ENCODE measurements at regions not wholly inside any gene's neighbourhood (a gene's known extent, or its start where the extent isn't known, plus 50 kb on each side); places are given as distances from the start of the nearest gene placed in this dataset.

- Histone ChIP-seq H2BK120ac (ENCODE audit: low read depth, low read length) (no peak overlapping the region), H3K27me3 (ENCODE audit: control insufficient read depth in 1 of 2, insufficient read depth in 1 of 2, low read length in 2 of 2) (no peaks in the 10 kb centered on the region), H3K4me1 (ENCODE audit: control insufficient read depth, insufficient read depth, low read depth, low read length) (no peaks in the 10 kb centered on the region), H4K91ac (ENCODE audit: low read length) (no peak overlapping the region), H3K27ac (ENCODE audit: low read length, poor library complexity, severe bottlenecking) (no peak overlapping the region), H3K4me2 (ENCODE audit: low read length, poor library complexity, severe bottlenecking) (no peak overlapping the region), H3K9me3 (ENCODE audit: control insufficient read depth, low read length) (no peaks in the 10 kb centered on the region), H3K79me1 (replicated peaks; ENCODE audit: low read length, poor library complexity, severe bottlenecking) (no peaks in the 10 kb centered on the region), H3K14ac (ENCODE audit: low read length in 2 of 2) (no peak overlapping the region), H3K36me3 (ENCODE audit: control insufficient read depth in 1 of 2, insufficient read depth in 2 of 2, low read depth in 1 of 2, low read length in 2 of 2) (no peaks in the 10 kb centered on the region), H3K9ac (ENCODE audit: low read length) (no peak overlapping the region), H2AK5ac (ENCODE audit: low read length, severe bottlenecking) (no peak overlapping the region), H3K4ac (ENCODE audit: low read depth in 1 of 2, low read length in 2 of 2) (no peak overlapping the region), H2BK15ac (ENCODE audit: low read depth, poor library complexity, severe bottlenecking) (no peak overlapping the region), H3K23ac (ENCODE audit: low read length in 2 of 2) (no peak overlapping the region), H3K4me3 (ENCODE audit: insufficient read depth in 1 of 2, low read depth in 1 of 2, low read length in 2 of 2) (no peak overlapping the region), H2BK12ac (ENCODE audit: low read length in 2 of 2) (no peak overlapping the region), H3K18ac (ENCODE audit: low read depth in 1 of 2, low read length in 2 of 2) (no peak overlapping the region), H2BK5ac (ENCODE audit: low read depth, low read length, poor library complexity, severe bottlenecking) (no peak overlapping the region), H2AFZ (ENCODE audit: low read depth, low read length) (no peak overlapping the region), H4K8ac (ENCODE audit: low read length) (no peak overlapping the region)
- DNase-seq: no peak
- WGBS: 79% methylated on average over 1 of the region's 1 CpG
Measured at GRCh38 chr7:115822380-115822779, 208.2 kb downstream of the TFEC start.

GRCh38 chr7:115816318-115816974 is 214.1 kb downstream of the TFEC start:
- H3K27ac ChIP-seq (ENCODE audit: low read length, poor library complexity, severe bottlenecking): no peak overlapping the region
- WGBS: 52% methylated on average over 4 of the region's 4 CpGs
- H3K4me2 ChIP-seq (ENCODE audit: low read length, poor library complexity, severe bottlenecking): no peak overlapping the region
- no peak overlapping the region for H3K9ac ChIP-seq (ENCODE audit: low read length)
- H3K14ac ChIP-seq (ENCODE audit: low read length in 2 of 2): no peak overlapping the region
- no peak for DNase-seq
- H3K36me3 ChIP-seq (ENCODE audit: control insufficient read depth in 1 of 2, insufficient read depth in 2 of 2, low read depth in 1 of 2, low read length in 2 of 2): no peaks in the 10 kb centered on the region
- H3K18ac ChIP-seq (ENCODE audit: low read depth in 1 of 2, low read length in 2 of 2): no peak overlapping the region
- H3K4me3 ChIP-seq (ENCODE audit: insufficient read depth in 1 of 2, low read depth in 1 of 2, low read length in 2 of 2): no peak overlapping the region
- no peaks in the 10 kb centered on the region for H3K4me1 ChIP-seq (ENCODE audit: control insufficient read depth, insufficient read depth, low read depth, low read length)
- no peak overlapping the region for H3K4ac ChIP-seq (ENCODE audit: low read depth in 1 of 2, low read length in 2 of 2)
- no peak overlapping the region for H2BK120ac ChIP-seq (ENCODE audit: low read depth, low read length)
- no peak overlapping the region for H2AK5ac ChIP-seq (ENCODE audit: low read length, severe bottlenecking)
- H3K23ac ChIP-seq (ENCODE audit: low read length in 2 of 2): no peak overlapping the region
- no peaks in the 10 kb centered on the region for H3K9me3 ChIP-seq (ENCODE audit: control insufficient read depth, low read length)
- H2BK12ac ChIP-seq (ENCODE audit: low read length in 2 of 2): no peak overlapping the region
- H2BK5ac ChIP-seq (ENCODE audit: low read depth, low read length, poor library complexity, severe bottlenecking): no peak overlapping the region
- no peaks in the 10 kb centered on the region for H3K27me3 ChIP-seq (ENCODE audit: control insufficient read depth in 1 of 2, insufficient read depth in 1 of 2, low read length in 2 of 2)
- no peaks in the 10 kb centered on the region for H3K79me1 ChIP-seq (replicated peaks; ENCODE audit: low read length, poor library complexity, severe bottlenecking)
- no peak overlapping the region for H4K8ac ChIP-seq (ENCODE audit: low read length)
- H4K91ac ChIP-seq (ENCODE audit: low read length): no peak overlapping the region
- no peak overlapping the region for H2BK15ac ChIP-seq (ENCODE audit: low read depth, poor library complexity, severe bottlenecking)
- H2AFZ ChIP-seq (ENCODE audit: low read depth, low read length): no peak overlapping the region

- Histone ChIP-seq H3K4me2 (ENCODE audit: low read length, poor library complexity, severe bottlenecking) (no peak overlapping the region), H3K14ac (ENCODE audit: low read length in 2 of 2) (no peak overlapping the region), H3K27ac (ENCODE audit: low read length, poor library complexity, severe bottlenecking) (no peak overlapping the region), H3K9ac (ENCODE audit: low read length) (no peak overlapping the region), H2AK5ac (ENCODE audit: low read length, severe bottlenecking) (no peak overlapping the region), H3K18ac (ENCODE audit: low read depth in 1 of 2, low read length in 2 of 2) (no peak overlapping the region), H4K8ac (ENCODE audit: low read length) (no peak overlapping the region), H3K4ac (ENCODE audit: low read depth in 1 of 2, low read length in 2 of 2) (no peak overlapping the region), H2BK15ac (ENCODE audit: low read depth, poor library complexity, severe bottlenecking) (no peak overlapping the region), H3K79me1 (replicated peaks; ENCODE audit: low read length, poor library complexity, severe bottlenecking) (no peaks in the 10 kb centered on the region), H3K4me3 (ENCODE audit: insufficient read depth in 1 of 2, low read depth in 1 of 2, low read length in 2 of 2) (no peak overlapping the region), H2BK120ac (ENCODE audit: low read depth, low read length) (no peak overlapping the region), H3K9me3 (ENCODE audit: control insufficient read depth, low read length) (no peaks in the 10 kb centered on the region), H3K4me1 (ENCODE audit: control insufficient read depth, insufficient read depth, low read depth, low read length) (no peaks in the 10 kb centered on the region), H4K91ac (ENCODE audit: low read length) (no peak overlapping the region), H2AFZ (ENCODE audit: low read depth, low read length) (no peak overlapping the region), H3K27me3 (ENCODE audit: control insufficient read depth in 1 of 2, insufficient read depth in 1 of 2, low read length in 2 of 2) (no peaks in the 10 kb centered on the region), H2BK5ac (ENCODE audit: low read depth, low read length, poor library complexity, severe bottlenecking) (no peak overlapping the region), H3K23ac (ENCODE audit: low read length in 2 of 2) (no peak overlapping the region), H3K36me3 (ENCODE audit: control insufficient read depth in 1 of 2, insufficient read depth in 2 of 2, low read depth in 1 of 2, low read length in 2 of 2) (no peaks in the 10 kb centered on the region), H2BK12ac (ENCODE audit: low read length in 2 of 2) (no peak overlapping the region)
- no peak for DNase-seq
- WGBS: 90% methylated on average over 7 of the region's 7 CpGs
Measured at GRCh38 chr7:115812794-115813193, 217.8 kb downstream of the TFEC start.

GRCh38 chr7:115805458-115805857 is 225.1 kb downstream of the TFEC start:
- DNase-seq: no peak
- Histone ChIP-seq H4K8ac (ENCODE audit: low read length) (no peak overlapping the region), H3K9ac (ENCODE audit: low read length) (no peak overlapping the region), H2BK5ac (ENCODE audit: low read depth, low read length, poor library complexity, severe bottlenecking) (no peak overlapping the region), H3K4me1 (ENCODE audit: control insufficient read depth, insufficient read depth, low read depth, low read length) (no peaks in the 10 kb centered on the region), H3K9me3 (ENCODE audit: control insufficient read depth, low read length) (no peaks in the 10 kb centered on the region), H2BK12ac (ENCODE audit: low read length in 2 of 2) (no peak overlapping the region), H4K91ac (ENCODE audit: low read length) (no peak overlapping the region), H3K14ac (ENCODE audit: low read length in 2 of 2) (no peak overlapping the region), H3K36me3 (ENCODE audit: control insufficient read depth in 1 of 2, insufficient read depth in 2 of 2, low read depth in 1 of 2, low read length in 2 of 2) (no peaks in the 10 kb centered on the region), H3K79me1 (replicated peaks; ENCODE audit: low read length, poor library complexity, severe bottlenecking) (no peaks in the 10 kb centered on the region), H2AK5ac (ENCODE audit: low read length, severe bottlenecking) (no peak overlapping the region), H2BK15ac (ENCODE audit: low read depth, poor library complexity, severe bottlenecking) (no peak overlapping the region), H3K18ac (ENCODE audit: low read depth in 1 of 2, low read length in 2 of 2) (no peak overlapping the region), H3K27me3 (ENCODE audit: control insufficient read depth in 1 of 2, insufficient read depth in 1 of 2, low read length in 2 of 2) (no peaks in the 10 kb centered on the region), H3K4me2 (ENCODE audit: low read length, poor library complexity, severe bottlenecking) (no peak overlapping the region), H3K27ac (ENCODE audit: low read length, poor library complexity, severe bottlenecking) (no peak overlapping the region), H2BK120ac (ENCODE audit: low read depth, low read length) (no peak overlapping the region), H3K4ac (ENCODE audit: low read depth in 1 of 2, low read length in 2 of 2) (no peak overlapping the region), H3K4me3 (ENCODE audit: insufficient read depth in 1 of 2, low read depth in 1 of 2, low read length in 2 of 2) (no peak overlapping the region), H2AFZ (ENCODE audit: low read depth, low read length) (no peak overlapping the region), H3K23ac (ENCODE audit: low read length in 2 of 2) (no peak overlapping the region)
- WGBS: 85% methylated on average over 5 of the region's 8 CpGs
